ENCODE measurements at regions not wholly inside any gene's neighbourhood (a gene's known extent, or its start where the extent isn't known, plus 50 kb on each side); places are given as distances from the start of the nearest gene placed in this dataset.

- Histone ChIP-seq H3K9me3 (ENCODE audit: control insufficient read depth in 4 of 4, insufficient read depth in 3 of 4, low read length in 3 of 4) (peaks cover 0 to 5% (median 0%) of the 10 kb centered on the region in 4 donors), H3K4me3 (no peak overlapping the region), H3K27me3 (ENCODE audit: control insufficient read depth in 3 of 3, insufficient read depth in 3 of 3, low read length in 2 of 3) (peaks cover 0 to 2% (median 0%) of the 10 kb centered on the region in 3 donors), H3K36me3 (ENCODE audit: control insufficient read depth in 4 of 4, insufficient read depth in 4 of 4, low read length in 4 of 4) (no peaks in the 10 kb centered on the region), H3K9ac (ENCODE audit: insufficient read depth in 1 of 2, low read length in 2 of 2) (no peak overlapping the region), H3K27ac (ENCODE audit: low read depth in 1 of 2, low read length in 1 of 2) (no peak overlapping the region), H3K4me1 (ENCODE audit: control insufficient read depth in 5 of 5, insufficient read depth in 5 of 5, low read length in 5 of 5) (peaks cover 0 to 22% (median 0%) of the 10 kb centered on the region in 5 donors)
- WGBS, 2 donors = 89 to 92% methylated on average over 13 of the region's 13 CpGs
- TF ChIP-seq, protein P1, sequence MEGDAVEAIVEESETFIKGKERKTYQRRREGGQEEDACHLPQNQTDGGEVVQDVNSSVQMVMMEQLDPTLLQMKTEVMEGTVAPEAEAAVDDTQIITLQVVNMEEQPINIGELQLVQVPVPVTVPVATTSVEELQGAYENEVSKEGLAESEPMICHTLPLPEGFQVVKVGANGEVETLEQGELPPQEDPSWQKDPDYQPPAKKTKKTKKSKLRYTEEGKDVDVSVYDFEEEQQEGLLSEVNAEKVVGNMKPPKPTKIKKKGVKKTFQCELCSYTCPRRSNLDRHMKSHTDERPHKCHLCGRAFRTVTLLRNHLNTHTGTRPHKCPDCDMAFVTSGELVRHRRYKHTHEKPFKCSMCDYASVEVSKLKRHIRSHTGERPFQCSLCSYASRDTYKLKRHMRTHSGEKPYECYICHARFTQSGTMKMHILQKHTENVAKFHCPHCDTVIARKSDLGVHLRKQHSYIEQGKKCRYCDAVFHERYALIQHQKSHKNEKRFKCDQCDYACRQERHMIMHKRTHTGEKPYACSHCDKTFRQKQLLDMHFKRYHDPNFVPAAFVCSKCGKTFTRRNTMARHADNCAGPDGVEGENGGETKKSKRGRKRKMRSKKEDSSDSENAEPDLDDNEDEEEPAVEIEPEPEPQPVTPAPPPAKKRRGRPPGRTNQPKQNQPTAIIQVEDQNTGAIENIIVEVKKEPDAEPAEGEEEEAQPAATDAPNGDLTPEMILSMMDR (IDR thresholded peaks at IDR 0.05; ENCODE audit: control extremely low read depth, extremely low read depth) = no peak
- ATAC-seq (ENCODE audit: insufficient read depth, low FRiP score) (no peak), DNase-seq (no peak)
These were observed 272.0 kb upstream of the DIO3 start for GRCh38 chr14:101289230-101289690.

GRCh38 chr14:101289911-101290310 is 271.4 kb upstream of the DIO3 start:
- peaks cover 0 to 5% (median 0%) of the 10 kb centered on the region in 4 donors for H3K9me3 ChIP-seq (ENCODE audit: control insufficient read depth in 4 of 4, insufficient read depth in 3 of 4, low read length in 3 of 4)
- WGBS, 2 donors = 85 to 86% methylated on average over 7 of the region's 7 CpGs
- no peak overlapping the region for H3K27ac ChIP-seq (ENCODE audit: low read depth in 1 of 2, low read length in 1 of 2)
- ATAC-seq (ENCODE audit: insufficient read depth, low FRiP score) = no peak
- no peaks in the 10 kb centered on the region for H3K36me3 ChIP-seq (ENCODE audit: control insufficient read depth in 4 of 4, insufficient read depth in 4 of 4, low read length in 4 of 4)
- TF ChIP-seq, protein P1 (IDR thresholded peaks at IDR 0.05; ENCODE audit: control extremely low read depth, extremely low read depth) = no peak
- H3K27me3 ChIP-seq (ENCODE audit: control insufficient read depth in 3 of 3, insufficient read depth in 3 of 3, low read length in 2 of 3) = peaks cover 0 to 2% (median 0%) of the 10 kb centered on the region in 3 donors
- no peak overlapping the region for H3K4me3 ChIP-seq
- peaks cover 0 to 22% (median 0%) of the 10 kb centered on the region in 5 donors for H3K4me1 ChIP-seq (ENCODE audit: control insufficient read depth in 5 of 5, insufficient read depth in 5 of 5, low read length in 5 of 5)
- H3K9ac ChIP-seq (ENCODE audit: insufficient read depth in 1 of 2, low read length in 2 of 2) = no peak overlapping the region
- no peak for DNase-seq

GRCh38 chr14:101290611-101291010 is 270.7 kb upstream of the DIO3 start:
- 70 to 92% methylated on average over 6 of the region's 6 CpGs for WGBS, 2 donors
- Histone ChIP-seq H3K4me1 (ENCODE audit: control insufficient read depth in 5 of 5, insufficient read depth in 5 of 5, low read length in 5 of 5) (peaks cover 0 to 22% (median 0%) of the 10 kb centered on the region in 5 donors), H3K9me3 (ENCODE audit: control insufficient read depth in 4 of 4, insufficient read depth in 3 of 4, low read length in 3 of 4) (peaks cover 0 to 7% (median 0%) of the 10 kb centered on the region in 4 donors), H3K9ac (ENCODE audit: insufficient read depth in 1 of 2, low read length in 2 of 2) (no peak overlapping the region), H3K27me3 (ENCODE audit: control insufficient read depth in 3 of 3, insufficient read depth in 3 of 3, low read length in 2 of 3) (peaks cover 0 to 2% (median 0%) of the 10 kb centered on the region in 3 donors), H3K4me3 (no peak overlapping the region), H3K36me3 (ENCODE audit: control insufficient read depth in 4 of 4, insufficient read depth in 4 of 4, low read length in 4 of 4) (no peaks in the 10 kb centered on the region), H3K27ac (ENCODE audit: low read depth in 1 of 2, low read length in 1 of 2) (no peak overlapping the region)
- TF ChIP-seq, protein P1 (IDR thresholded peaks at IDR 0.05; ENCODE audit: control extremely low read depth, extremely low read depth) = no peak
- no peak for ATAC-seq (ENCODE audit: insufficient read depth, low FRiP score)
- no peak for DNase-seq

- Histone ChIP-seq H3K9me3 (ENCODE audit: control insufficient read depth in 4 of 4, insufficient read depth in 3 of 4, low read length in 3 of 4) (peaks cover 0 to 9% (median 0%) of the 10 kb centered on the region in 4 donors), H3K27me3 (ENCODE audit: control insufficient read depth in 3 of 3, insufficient read depth in 3 of 3, low read length in 2 of 3) (peaks cover 0 to 2% (median 0%) of the 10 kb centered on the region in 3 donors), H3K36me3 (ENCODE audit: control insufficient read depth in 4 of 4, insufficient read depth in 4 of 4, low read length in 4 of 4) (no peaks in the 10 kb centered on the region), H3K4me1 (ENCODE audit: control insufficient read depth in 5 of 5, insufficient read depth in 5 of 5, low read length in 5 of 5) (peaks cover 0 to 22% (median 0%) of the 10 kb centered on the region in 5 donors), H3K27ac (ENCODE audit: low read depth in 1 of 2, low read length in 1 of 2) (no peak overlapping the region), H3K4me3 (no peak overlapping the region), H3K9ac (ENCODE audit: insufficient read depth in 1 of 2, low read length in 2 of 2) (no peak overlapping the region)
- TF ChIP-seq, protein P1 (IDR thresholded peaks at IDR 0.05; ENCODE audit: control extremely low read depth, extremely low read depth) = no peak
- WGBS, 2 donors = 61 to 73% methylated on average over 3 of the region's 3 CpGs
- no peak for ATAC-seq (ENCODE audit: insufficient read depth, low FRiP score)
- no peak for DNase-seq
These were observed 269.9 kb upstream of the DIO3 start for GRCh38 chr14:101291390-101291789.
